Smooth muscle cell (in vitro differentiated cells): ENCODE measurements at regions not wholly inside any gene's neighbourhood (a gene's known extent, or its start where the extent isn't known, plus 50 kb on each side); places are given as distances from the start of the nearest gene placed in this dataset.

Experiments
- DNase-seq: peaks from one replicate; lab custom pipeline; 2025; ENCODE audit not compliant: unreplicated experiment; lab: John Stamatoyannopoulos, UW
- H2AFZ ChIP-seq: fragments of 200-600 bp; sonication (generic); 2 replicates; pipeline ENCODE4 v1.6.0; 2016; ENCODE audit warnings: antibody characterized with exemption, low read depth, mild to moderate bottlenecking
- H3F3A ChIP-seq: fragments of 200-600 bp; sonication (generic); 2 replicates; pipeline ENCODE4 v1.6.0; 2017; ENCODE audit warnings: antibody characterized with exemption, low read depth
- H3K27ac ChIP-seq: fragments of 200-600 bp; sonication (generic); 2 replicates; pipeline ENCODE4 v1.5.1; 2016; ENCODE audit warnings: low read depth, mild to moderate bottlenecking
- H3K27me3 ChIP-seq: fragments of 200-600 bp; sonication (generic); 2 replicates; pipeline ENCODE4 v1.6.1; 2016; ENCODE audit warnings: low read depth, mild to moderate bottlenecking
- H3K36me3 ChIP-seq: fragments of 200-600 bp; sonication (generic); 2 replicates; pipeline ENCODE4 v1.5.1; 2016; ENCODE audit warnings: low read depth
- H3K4me1 ChIP-seq: fragments of 200-600 bp; sonication (generic); 2 replicates; pipeline ENCODE4 v1.5.1; 2016; ENCODE audit warnings: low read depth
- H3K4me2 ChIP-seq: fragments of 200-600 bp; sonication (generic); 2 replicates; pipeline ENCODE4 v1.6.0; 2016; ENCODE audit warnings: mild to moderate bottlenecking
- H3K4me3 ChIP-seq: fragments of 200-600 bp; sonication (generic); 2 replicates; pipeline ENCODE4 v1.5.1; 2016; ENCODE audit warnings: mild to moderate bottlenecking
- H3K79me2 ChIP-seq: fragments of 200-600 bp; sonication (generic); 2 replicates; pipeline ENCODE4 v1.6.0; 2016; ENCODE audit warnings: low read depth, mild to moderate bottlenecking
- H3K9ac ChIP-seq: fragments of 200-600 bp; sonication (generic); 2 replicates; pipeline ENCODE4 v1.6.0; 2016; ENCODE audit warnings: low read depth
- H3K9me3 ChIP-seq: fragments of 200-600 bp; sonication (generic); replicated peaks from 2 replicates; pipeline ENCODE4 v1.5.1; 2016; ENCODE audit warnings: low read depth
- H4K20me1 ChIP-seq: fragments of 200-600 bp; sonication (generic); 2 replicates; pipeline ENCODE4 v1.6.0; 2016; ENCODE audit warnings: low read depth
- WGBS: methylation state at CpG from one replicate; pipeline ENCODE4 v1.1.7; 2016; ENCODE audit warnings: low lambda C conversion rate; 5-methylcytosine and 5-hydroxymethylcytosine counted together
- TF ChIP-seq, protein P1 (sequence below): fragments of 200-600 bp; sonication (generic); IDR thresholded peaks from 2 replicates; pipeline ENCODE4 v1.5.1; 2017; ENCODE audit warnings: borderline replicate concordance, mild to moderate bottlenecking, antibody characterized with exemption; ENCODE audit not compliant: insufficient read depth, poor library complexity, severe bottlenecking

GRCh38 chr5:3518051-3518450 lies 77.6 kb upstream of the IRX1 start:
- no peaks in the 10 kb centered on the region for H3K9me3 ChIP-seq
- H3K4me3 ChIP-seq = no peak overlapping the region
- H3F3A ChIP-seq = no peaks in the 10 kb centered on the region
- no peak overlapping the region for H3K9ac ChIP-seq
- TF ChIP-seq, protein P1, sequence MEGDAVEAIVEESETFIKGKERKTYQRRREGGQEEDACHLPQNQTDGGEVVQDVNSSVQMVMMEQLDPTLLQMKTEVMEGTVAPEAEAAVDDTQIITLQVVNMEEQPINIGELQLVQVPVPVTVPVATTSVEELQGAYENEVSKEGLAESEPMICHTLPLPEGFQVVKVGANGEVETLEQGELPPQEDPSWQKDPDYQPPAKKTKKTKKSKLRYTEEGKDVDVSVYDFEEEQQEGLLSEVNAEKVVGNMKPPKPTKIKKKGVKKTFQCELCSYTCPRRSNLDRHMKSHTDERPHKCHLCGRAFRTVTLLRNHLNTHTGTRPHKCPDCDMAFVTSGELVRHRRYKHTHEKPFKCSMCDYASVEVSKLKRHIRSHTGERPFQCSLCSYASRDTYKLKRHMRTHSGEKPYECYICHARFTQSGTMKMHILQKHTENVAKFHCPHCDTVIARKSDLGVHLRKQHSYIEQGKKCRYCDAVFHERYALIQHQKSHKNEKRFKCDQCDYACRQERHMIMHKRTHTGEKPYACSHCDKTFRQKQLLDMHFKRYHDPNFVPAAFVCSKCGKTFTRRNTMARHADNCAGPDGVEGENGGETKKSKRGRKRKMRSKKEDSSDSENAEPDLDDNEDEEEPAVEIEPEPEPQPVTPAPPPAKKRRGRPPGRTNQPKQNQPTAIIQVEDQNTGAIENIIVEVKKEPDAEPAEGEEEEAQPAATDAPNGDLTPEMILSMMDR = no peak
- peaks cover 3% of the 10 kb centered on the region for H3K4me1 ChIP-seq
- peaks cover 4% of the 10 kb centered on the region for H3K27me3 ChIP-seq
- no peaks in the 10 kb centered on the region for H3K36me3 ChIP-seq
- no peaks in the 10 kb centered on the region for H4K20me1 ChIP-seq
- WGBS = 90% methylated on average over 11 of the region's 11 CpGs
- no peak for DNase-seq
- H2AFZ ChIP-seq = no peak overlapping the region
- no peaks in the 10 kb centered on the region for H3K79me2 ChIP-seq
- no peak overlapping the region for H3K4me2 ChIP-seq
- no peak overlapping the region for H3K27ac ChIP-seq

DNA sequence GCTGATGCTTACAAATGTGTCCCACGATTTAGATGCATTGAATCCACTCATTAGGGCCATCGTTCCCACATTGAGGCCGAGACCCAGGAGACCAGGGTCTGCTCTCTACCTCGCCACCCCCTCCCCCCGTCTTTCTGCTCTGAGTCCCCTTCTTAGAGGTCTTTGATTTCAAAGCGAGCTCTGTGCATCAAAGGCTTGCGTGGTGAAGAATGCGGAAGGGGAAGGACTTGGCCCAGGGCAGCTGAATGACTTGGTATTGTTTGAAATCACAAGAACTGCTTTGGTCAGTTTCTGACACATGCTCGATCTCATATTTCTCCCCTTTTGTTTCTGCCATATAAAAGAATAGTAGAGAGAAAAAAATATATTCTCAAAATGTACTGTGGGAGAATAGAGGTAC lies 78.3 kb upstream of the IRX1 start:
- Histone ChIP-seq H2AFZ (no peak overlapping the region), H3K9me3 (no peaks in the 10 kb centered on the region), H3K4me3 (no peak overlapping the region), H3K27ac (no peak overlapping the region), H3F3A (no peaks in the 10 kb centered on the region), H3K79me2 (no peaks in the 10 kb centered on the region), H3K27me3 (peaks cover 4% of the 10 kb centered on the region), H3K36me3 (no peaks in the 10 kb centered on the region), H3K4me1 (peaks cover 3% of the 10 kb centered on the region), H3K9ac (no peak overlapping the region), H4K20me1 (no peaks in the 10 kb centered on the region), H3K4me2 (no peak overlapping the region)
- DNase-seq = no peak
- 64% methylated on average over 9 of the region's 9 CpGs for WGBS
- TF ChIP-seq, protein P1 = no peak

- H3K4me3 ChIP-seq = no peak overlapping the region
- peaks cover 3% of the 10 kb centered on the region for H3K4me1 ChIP-seq
- H3K27ac ChIP-seq = peak overlapping the region; percentile 0
- no peak overlapping the region for H2AFZ ChIP-seq
- peak overlapping the region; percentile 69 for H3K4me2 ChIP-seq
- H3K9ac ChIP-seq = no peak overlapping the region
- H3K9me3 ChIP-seq = no peaks in the 10 kb centered on the region
- no peaks in the 10 kb centered on the region for H3K27me3 ChIP-seq
- no peaks in the 10 kb centered on the region for H3F3A ChIP-seq
- TF ChIP-seq, protein P1 = no peak
- H3K79me2 ChIP-seq = no peaks in the 10 kb centered on the region
- DNase-seq = no peak
- no peaks in the 10 kb centered on the region for H4K20me1 ChIP-seq
- H3K36me3 ChIP-seq = no peaks in the 10 kb centered on the region
- 77% methylated on average over 13 of the region's 13 CpGs for whole genome bisulfite sequencing
Measured at GRCh38 chr5:3512361-3513095, 83.1 kb upstream of the IRX1 start.

- no peak overlapping the region for H3K9ac ChIP-seq
- 28% methylated on average over 7 of the region's 7 CpGs for WGBS
- TF ChIP-seq, protein P1 = no peak
- no peak overlapping the region for H3K4me3 ChIP-seq
- H2AFZ ChIP-seq = no peak overlapping the region
- H3K36me3 ChIP-seq = no peaks in the 10 kb centered on the region
- no peaks in the 10 kb centered on the region for H3K27me3 ChIP-seq
- H4K20me1 ChIP-seq = no peaks in the 10 kb centered on the region
- H3K4me2 ChIP-seq = peak overlapping the region; percentile 69
- H3K9me3 ChIP-seq = no peaks in the 10 kb centered on the region
- DNase-seq = no peak
- H3K4me1 ChIP-seq = peaks cover 2% of the 10 kb centered on the region
- H3F3A ChIP-seq = no peaks in the 10 kb centered on the region
- H3K27ac ChIP-seq = peak overlapping the region; percentile 0
- H3K79me2 ChIP-seq = no peaks in the 10 kb centered on the region
Measured at GRCh38 chr5:3511934-3512333, 83.7 kb upstream of the IRX1 start.
